HG02885 (cell line): ENCODE measurements at regions not wholly inside any gene's neighbourhood (a gene's known extent, or its start where the extent isn't known, plus 50 kb on each side); places are given as distances from the start of the nearest gene placed in this dataset.
"Not testable (repeated sequence)": the region's sequence is repeated elsewhere in the genome, so short reads cannot be mapped to it uniquely, and the experiment has no call there.

Experiments
- ATAC-seq: cut with Tn5 transposase; IDR thresholded peaks from one replicate; pipeline ENCODE4 v1.9.1; 2021; ENCODE audit warnings: mild to moderate bottlenecking; ENCODE audit not compliant: unreplicated experiment, poor library complexity

DNA sequence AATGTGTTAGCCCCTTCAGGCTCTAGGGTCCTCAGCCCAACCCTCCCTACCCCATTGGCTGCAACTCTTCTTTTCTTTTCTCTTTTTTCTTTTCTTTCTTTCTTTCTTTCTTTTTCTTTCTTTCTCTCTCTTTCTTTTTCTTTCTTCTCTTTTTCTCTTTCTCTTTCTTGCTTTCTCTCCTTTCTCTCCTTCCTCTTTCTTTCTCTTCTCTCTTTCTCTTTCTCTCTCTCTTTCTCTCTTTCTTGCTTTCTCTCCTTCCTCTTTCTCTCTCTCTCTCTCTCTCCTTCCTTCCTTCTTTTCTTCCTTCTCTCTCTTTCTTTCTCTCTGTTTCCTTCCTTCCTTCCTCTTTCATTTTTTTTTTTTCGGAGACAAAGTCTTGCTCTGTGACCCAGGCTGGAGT is 458.9 kb downstream of the TYW1 start:
- no peak for ATAC-seq

DNA sequence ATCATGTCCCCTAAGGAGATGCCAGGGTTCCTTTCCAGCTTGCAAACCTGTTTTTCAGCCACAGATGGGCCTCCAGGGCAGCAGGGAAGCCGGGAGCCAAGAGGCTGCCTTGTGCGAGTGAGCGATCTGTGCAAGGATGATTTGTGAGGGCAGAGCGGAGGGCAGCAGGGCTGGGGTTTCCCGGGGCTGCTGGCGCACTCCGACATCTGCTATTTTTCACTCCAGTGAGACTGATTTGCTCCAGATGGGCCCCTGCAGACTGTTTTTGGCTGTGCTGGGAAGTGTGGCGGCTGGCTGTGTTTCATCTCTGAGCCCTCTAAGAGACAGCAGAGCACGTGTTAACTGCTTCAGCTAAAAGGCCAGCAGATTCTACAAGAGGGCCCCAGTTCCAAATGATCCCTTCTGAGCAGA is 466.2 kb downstream of the TYW1 start:
- no peak for ATAC-seq

DNA sequence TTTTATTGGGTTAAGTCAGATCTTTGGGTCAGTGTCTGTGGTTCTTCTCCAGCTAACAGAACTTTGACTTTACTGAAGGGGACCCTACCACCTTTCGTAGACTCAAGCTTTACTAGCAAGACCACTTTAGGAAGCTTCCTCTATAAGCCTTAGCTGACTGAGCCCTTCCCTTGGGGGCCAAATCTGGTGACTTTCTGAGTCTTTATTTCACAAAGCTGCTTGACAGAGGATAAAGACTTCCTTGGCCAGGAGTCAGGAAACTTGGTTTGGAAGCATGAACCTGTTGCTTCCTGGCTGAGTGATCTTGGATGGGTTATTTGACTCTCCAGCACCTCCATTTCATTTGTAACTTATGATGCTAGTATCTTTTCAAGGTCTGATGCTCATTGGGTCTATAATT is 466.7 kb downstream of the TYW1 start:
- ATAC-seq: no peak

DNA sequence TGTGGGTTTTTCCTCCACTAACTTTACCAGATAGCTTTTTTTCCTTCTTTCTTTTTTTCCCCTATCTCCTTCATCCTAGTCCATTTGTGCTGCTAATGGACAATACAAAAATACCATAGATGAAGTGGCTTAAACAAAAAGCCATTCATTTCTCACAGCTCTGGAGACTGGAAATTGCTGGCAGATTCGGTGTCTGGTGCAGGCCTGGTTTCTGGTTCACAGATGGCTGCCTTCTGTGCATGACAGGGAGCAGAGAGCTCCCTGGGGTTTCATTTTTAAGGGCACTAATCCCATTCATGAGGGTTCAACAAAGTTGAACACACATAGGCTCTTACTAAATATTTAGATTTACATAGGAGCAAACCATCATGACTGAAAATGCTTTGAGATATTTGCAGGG is 467.4 kb downstream of the TYW1 start:
- ATAC-seq: no peak

DNA sequence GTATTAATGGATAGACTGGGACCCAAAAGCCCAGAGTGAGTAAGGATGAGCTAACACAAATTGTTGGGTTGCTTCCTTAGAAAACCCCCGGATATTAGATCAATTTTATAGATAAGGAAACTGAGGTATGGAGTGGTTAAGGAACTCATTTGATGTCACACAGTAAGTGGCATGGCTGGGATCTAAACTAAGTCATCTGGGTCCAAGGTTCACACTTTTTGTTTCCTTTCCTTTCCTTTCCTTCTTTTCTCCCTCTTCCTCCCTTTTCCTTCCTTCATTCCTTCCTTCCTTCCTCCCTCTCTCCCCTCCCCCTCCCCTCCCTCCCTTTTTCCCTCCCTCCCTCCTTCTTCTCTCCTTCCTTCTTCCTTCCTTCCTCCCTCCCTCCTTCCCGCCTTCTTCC is 469.5 kb downstream of the TYW1 start:
- ATAC-seq: no peak

DNA sequence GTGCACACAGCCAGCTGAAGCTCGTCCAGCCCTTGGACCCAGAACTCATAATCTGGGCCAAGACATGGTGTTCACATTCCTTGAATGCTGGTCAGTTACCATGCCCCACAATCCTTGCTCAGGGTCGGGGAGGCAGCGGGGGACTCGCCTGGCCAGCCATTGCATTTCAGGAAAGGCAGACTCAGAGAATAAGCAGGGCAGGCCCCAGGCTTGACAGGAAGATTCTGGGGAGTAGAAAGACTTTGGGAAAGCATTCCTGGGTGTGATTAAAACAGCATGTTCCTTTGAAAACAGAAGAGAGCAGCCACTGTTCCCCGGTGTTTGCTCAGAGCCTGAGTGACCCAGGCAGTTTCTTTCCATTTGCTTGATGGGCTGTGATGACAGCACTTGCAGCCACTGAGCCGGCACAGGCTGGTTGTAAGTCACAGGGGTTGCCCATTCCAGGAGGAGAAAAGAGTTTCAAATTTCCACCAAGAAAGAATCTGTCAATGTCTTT is 473.7 kb downstream of the TYW1 start:
- ATAC-seq: no peak

DNA sequence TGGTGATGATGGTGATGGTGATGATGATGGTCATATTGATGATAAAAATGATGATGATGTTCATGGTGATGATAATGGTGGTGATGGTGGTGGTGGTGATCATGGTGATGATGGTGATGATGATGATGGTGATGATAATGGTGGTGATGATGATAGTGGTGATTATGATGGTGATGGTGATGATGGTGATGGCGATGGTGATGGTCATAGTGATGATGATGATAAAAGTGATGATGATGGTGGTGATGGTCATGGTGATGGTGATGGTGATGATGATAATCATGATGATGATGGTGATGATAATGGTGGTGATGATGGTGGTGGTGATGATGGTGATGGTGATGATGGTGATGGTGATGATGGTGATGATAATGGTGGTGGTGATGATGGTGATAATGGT is 478.7 kb downstream of the TYW1 start:
- no peak for ATAC-seq

DNA sequence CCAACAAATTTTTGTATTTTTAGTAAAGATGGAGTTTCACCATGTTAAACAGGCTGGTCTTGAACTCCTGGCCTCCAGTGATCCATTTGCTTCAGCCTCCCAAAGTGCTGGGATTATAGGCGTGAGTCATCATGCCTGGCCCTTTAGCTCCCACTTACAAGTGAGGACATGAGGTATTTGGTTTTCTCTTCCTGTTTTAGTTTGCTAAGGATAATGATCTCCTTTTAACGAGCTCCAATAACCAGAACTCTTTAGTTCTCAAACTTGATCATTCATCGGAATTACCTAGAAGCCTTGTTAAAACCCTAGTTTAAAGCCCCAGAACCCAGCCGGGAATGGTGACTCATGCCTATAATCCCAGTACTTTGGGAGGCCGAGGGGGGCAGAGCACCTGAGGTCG is 481.4 kb downstream of the TYW1 start:
- no peak for ATAC-seq

DNA sequence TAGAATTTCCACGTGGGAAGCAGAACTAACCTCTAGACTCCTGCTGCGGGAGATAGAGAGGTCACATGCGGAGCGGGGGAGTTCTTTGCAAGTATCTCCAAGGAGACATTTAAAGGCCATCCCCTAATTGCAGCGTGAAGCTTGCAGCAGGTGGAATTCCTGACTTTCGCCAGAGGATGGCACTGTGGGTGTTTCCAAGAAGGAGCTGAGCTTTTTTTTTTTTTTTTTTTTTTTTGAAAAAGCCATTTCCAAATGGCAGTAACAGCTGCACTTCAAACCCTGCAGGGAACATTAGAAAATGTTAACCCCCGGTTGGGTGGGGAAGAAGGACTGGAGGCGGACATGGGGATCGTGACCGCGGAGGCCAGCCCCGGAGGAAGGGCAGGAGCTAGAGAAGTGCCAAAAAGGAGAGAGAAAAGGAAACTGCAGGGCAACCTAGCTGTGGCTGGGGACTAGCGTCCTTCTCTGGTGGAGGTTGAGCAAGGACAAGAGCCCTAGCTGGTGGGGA is 487.7 kb downstream of the TYW1 start:
- no peak for ATAC-seq

DNA sequence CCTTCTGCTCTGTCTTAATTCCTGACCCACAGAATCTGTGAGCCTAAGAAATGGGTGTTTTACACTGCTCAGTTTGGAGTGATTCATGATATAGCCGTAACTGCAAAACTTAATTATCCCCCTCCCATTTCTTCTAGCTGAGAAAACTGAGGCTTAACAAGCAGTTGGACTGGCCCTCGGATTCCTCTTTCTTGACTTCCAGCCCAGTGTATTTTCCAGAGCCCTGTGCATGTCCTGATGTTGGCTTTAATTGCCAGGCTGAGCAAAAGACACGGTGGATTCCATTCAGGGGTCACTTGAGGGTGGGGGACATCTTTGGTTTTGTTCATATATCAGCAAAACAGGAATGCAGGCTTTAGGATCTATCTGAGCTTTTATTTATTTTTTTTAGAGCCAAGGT is 489.8 kb downstream of the TYW1 start:
- ATAC-seq: no peak

DNA sequence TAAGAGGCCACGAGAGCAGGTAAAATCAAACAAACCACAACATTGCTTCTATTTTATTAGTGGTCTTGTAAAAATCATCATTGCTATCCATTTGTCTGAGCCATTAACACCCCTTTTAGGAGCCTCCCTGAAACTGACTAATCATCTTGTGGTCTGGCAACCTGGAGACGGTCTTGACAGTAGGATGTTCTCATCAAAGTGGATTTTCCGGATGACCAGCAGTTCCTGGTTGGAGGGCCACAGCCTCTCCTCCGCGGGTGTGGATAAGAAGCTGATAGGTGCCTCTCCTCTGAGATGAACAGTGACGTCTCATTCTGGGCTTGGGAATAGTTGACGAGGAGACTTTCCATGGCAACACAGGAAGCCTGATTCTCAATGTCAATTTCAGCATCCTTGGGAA is 490.7 kb downstream of the TYW1 start:
- ATAC-seq: no peak

DNA sequence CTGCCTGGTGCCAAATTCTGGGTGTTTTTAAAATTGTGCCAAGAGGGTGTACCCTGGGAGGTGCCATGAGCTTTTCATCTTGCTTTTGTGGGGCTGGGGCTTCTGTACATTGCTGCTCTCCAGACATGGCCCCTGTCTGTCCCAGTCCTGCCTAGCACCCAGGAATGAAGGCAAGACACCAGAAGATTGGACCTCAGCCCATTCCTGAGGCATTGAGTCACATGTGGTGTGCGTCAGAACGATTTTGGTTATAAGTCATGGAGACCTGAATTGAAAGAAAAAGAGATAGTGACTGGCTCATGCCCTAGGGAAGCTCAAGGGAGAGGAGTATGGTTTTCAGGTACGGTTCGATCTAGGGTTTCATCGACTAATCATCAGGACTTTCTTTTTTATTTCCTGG is 493.2 kb downstream of the TYW1 start:
- no peak for ATAC-seq

DNA sequence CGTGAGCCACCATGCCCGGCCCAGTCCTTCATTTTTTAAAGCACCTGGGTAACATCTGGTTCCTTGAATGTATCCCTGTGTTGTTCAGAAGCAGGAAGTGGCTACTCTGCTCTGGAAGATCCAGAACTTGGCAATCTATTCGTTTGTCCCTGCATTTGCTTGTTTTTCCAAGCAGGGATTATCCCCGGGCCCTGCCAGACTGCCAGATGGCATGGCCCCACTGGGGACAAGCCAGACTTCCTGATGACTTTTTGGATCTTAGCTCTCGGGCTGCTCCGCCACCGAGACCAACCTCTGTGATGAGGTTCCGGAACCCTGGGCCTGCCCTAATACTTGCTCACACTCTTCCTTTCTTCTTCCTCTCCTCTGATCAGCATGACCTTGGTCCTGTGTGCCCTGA is 496.7 kb downstream of the TYW1 start:
- ATAC-seq: no peak

DNA sequence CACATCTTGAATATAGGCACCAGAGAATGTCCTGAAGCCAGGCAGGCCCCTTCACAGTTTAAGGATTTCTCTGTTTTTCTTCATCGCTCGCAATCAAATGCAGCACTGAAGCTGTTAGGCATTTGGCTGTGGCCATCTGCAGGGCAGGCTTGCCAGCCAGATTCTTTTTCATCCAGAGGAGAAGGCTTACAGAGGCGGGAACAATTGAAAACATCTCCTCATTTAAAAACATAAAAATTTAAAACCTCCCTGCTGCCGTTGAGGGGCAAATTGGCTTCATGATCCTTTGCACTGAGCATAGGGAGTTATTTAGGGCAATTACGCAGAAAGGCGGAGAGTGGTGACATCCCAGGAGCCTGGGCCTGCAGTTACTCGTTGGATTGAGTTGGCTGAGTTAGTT is 500.0 kb downstream of the TYW1 start:
- ATAC-seq: no peak

DNA sequence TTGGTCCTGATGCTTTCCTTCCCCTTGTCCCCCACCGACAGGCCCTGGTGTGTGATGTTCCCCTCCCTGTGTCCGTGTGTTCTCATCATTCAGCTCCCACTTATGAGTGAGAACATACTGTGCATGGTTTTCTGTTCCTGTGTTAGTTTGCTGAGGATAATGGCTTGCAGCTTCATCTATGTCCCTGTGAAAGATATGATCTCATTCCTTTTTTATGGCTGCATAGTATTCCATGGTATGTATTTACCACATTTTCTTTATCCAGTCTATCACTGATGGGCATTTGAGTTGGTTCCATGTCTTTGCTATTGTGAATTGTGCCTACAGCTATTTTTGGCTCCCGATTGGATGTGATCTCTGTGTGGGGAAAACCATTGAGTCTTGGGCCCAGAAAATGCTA is 501.3 kb downstream of the TYW1 start:
- ATAC-seq: not testable (repeated sequence)

DNA sequence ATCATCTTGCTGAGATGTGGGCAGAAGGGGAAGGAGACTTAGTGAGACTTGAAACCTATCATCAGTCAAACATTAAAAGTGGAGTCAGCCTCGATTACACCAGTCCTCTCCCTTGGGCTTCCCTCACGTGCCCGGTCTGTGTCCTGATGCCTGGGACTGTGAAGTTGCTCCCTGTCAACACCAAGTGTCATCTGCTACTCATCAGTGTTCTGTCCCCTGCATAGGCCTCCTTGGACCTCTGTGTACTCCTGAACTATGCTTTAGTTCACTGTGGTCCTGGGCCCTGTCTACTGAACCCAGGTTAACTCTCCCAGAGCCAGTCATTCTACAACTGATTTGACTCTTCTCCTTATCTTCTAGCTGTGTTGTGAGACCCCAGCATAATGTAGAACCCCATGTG is 506.3 kb downstream of the TYW1 start:
- ATAC-seq: no peak

DNA sequence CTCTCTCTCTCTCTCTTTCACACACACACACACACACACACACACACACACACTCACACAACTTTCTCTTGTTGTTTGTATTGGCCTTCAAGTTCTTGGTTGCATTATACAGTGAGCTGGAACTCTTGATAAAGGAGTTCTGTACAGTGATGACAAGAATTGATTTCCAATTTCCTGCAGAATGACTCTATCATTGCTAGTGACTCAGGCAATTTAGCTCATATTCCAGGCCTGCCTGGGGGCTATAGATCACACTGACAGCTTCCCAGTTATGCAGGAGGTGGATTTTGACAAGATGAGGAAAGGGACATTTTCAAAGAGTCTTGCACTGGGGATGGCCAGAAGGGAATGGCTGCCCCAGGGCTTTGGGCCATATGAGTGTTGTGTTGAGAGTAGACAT is 508.8 kb downstream of the TYW1 start:
- no peak for ATAC-seq

DNA sequence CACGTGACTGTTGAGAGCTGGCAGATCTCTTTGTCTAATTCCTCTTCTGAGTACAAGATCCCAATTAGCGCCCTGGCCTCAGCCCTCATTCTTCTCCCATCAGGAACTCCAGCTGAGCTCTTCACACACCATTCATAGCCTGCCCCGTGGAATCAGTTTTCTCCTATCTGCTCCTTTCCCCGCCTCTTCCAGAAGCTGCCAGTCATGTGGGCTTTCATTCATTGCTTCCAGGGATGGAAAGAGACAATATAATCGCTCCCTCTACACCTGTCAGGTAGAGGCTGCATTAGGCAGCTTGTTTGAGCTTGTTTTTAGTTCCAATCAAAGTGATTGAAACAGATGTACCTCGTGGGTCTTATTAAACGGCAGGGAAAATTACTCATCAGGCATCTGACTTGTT is 515.8 kb downstream of the TYW1 start:
- no peak for ATAC-seq

DNA sequence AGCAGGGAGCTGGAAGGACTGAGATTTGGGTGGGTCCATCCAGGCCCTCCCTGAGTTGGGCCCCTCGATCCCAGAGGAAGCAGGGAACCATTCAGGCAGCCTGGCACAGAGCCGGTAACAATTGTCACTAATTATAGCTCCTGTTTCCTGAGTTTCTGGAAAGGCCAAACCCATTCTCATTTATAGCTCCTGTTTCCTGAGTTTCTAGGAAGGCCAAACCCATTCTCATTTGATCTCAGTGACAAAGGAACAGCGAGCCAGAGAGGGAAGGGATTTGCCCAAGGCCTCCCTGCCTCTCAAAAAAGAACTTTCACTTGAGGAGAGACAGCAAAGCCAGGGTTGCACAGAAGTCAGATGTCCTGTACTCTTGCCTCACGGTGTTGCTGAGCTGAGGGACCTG is 521.9 kb downstream of the TYW1 start:
- no peak for ATAC-seq

DNA sequence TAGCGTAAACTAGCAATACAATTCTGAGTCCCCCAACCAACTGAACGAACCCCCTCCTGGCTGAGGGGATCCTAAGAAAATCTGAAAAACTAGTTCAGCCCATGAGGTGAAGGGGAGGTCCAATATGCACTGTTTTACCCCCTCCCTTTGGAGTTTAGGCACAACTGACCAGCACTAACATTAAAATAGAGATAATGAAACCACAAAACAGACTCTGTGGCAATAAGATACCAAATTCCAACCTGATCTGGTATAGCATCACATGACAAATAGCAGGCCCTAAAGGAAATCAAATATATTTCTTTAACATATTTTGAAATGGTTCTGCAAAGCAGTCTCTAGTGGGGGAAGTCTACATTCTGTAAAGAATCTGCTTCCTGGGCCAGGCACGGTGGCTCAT is 522.5 kb downstream of the TYW1 start:
- no peak for ATAC-seq

DNA sequence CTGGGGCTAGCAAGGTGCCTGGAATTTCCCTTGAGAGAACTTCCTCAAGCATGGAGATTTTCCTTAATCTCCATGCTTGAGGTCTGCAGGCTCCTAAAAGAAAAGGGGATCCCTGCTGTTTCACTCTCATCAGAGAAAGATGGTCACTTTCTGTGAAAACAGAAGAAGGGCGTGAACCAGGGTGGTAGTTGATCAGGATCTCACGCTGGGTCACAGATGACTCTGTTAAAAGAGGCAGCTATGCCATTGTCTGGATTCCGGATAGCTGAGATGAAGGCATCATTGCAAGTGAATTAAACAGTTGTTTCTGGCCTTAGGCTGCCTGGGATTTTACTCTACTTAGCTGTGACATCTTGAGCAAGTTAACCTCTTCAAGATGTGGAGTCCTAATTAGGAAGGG is 525.9 kb downstream of the TYW1 start:
- ATAC-seq: no peak

DNA sequence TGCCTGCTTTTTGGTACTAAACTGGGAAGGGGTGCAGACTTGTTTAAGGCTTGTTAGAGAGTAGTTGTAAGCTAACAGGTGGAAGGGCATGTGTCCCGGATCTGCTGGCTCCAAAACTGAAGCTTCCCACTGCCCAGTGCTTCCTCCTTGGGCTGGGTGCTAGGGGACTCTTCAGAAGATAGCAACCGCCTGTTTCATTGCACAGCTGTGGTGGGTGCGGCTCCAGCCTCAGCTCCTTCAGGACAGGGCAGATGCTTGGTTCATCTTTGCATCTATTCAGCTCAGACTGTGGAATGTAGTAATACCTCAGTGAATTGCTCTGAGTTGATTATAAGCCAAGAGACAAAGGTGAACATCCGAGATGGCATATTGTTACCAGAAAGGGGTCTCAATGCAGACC is 527.1 kb downstream of the TYW1 start:
- no peak for ATAC-seq

DNA sequence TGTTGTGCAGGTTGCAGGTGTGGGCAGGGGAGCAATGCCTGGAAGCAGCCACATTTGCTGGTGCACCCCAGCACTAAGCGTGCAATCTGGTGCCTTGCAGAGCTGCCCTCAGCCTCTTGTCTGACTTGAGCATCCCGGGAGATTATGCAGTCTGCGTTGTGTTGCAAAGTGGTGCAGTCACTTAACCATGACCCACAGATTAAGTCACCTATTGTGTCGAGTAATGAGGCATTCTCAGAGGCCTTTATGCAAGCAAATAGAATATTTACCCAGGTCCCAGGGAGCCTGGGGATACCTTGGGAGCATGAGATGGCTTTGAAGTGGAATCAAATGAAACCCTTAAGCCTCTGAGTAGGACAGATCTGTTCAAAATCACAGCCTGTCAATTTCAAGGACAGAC is 529.0 kb downstream of the TYW1 start:
- ATAC-seq: no peak
